HEK293 (cell line): ENCODE measurements at regions not wholly inside any gene's neighbourhood (a gene's known extent, or its start where the extent isn't known, plus 50 kb on each side); places are given as distances from the start of the nearest gene placed in this dataset.
"Not testable (repeated sequence)": the region's sequence is repeated elsewhere in the genome, so short reads cannot be mapped to it uniquely, and the experiment has no call there.

ENCODE experiments used
- CTCF ChIA-PET: fragments of 350-600 bp; formaldehyde crosslinking; extraction: SDS; loops from one replicate; lab custom pipeline; 2021; ENCODE audit warnings: antibody characterized with exemption; lab: Yijun Ruan, JAX
- POLR2A ChIA-PET: fragments of 300-600 bp; formaldehyde crosslinking; extraction: SDS; loops from one replicate; lab custom pipeline; 2020; ENCODE audit warnings: antibody characterized with exemption, inconsistent platforms; lab: Yijun Ruan, JAX
- H3K27ac ChIP-seq: fragments of 200-500 bp; sonication (Bioruptor generic); 2 replicates; pipeline ENCODE4 v1.5.1; 2014; ENCODE audit warnings: low read depth, low read length, control low read depth, inconsistent platforms; ENCODE audit errors: extremely low read depth
- H3K36me3 ChIP-seq, 2 experiments: fragments of 200-500 bp in 1 of 2; sonication (Bioruptor generic) in 1 of 2; 1 replicate in 1 of 2; 2 replicates in 1 of 2; pipeline ENCODE4 v1.5.1; 2014 to 2017; ENCODE audit warnings: inconsistent platforms in 2 of 2, low read length in 2 of 2; ENCODE audit not compliant: control insufficient read depth in 2 of 2, insufficient read depth in 1 of 2
- H3K4me1 ChIP-seq: fragments of 200-500 bp; sonication (Bioruptor generic); 2 replicates; pipeline ENCODE4 v1.5.1; 2014; ENCODE audit warnings: mild to moderate bottlenecking, low read length, inconsistent platforms; ENCODE audit not compliant: control insufficient read depth, insufficient read depth
- H3K4me3 ChIP-seq: 2 replicates; pipeline ENCODE4 v1.5.1; 2011; ENCODE audit warnings: low read depth, mild to moderate bottlenecking, control low read depth, low read length, moderate library complexity
- H3K9me3 ChIP-seq: fragments of 200-500 bp; sonication (Bioruptor generic); 2 replicates; pipeline ENCODE4 v1.5.1; 2014; ENCODE audit warnings: low read depth, low read length, inconsistent platforms; ENCODE audit not compliant: control insufficient read depth, insufficient read depth
- BCL11A ChIP-seq: fragments of 450-650 bp; formaldehyde crosslinking; IDR thresholded peaks from 2 replicates; pipeline ENCODE4 v1.5.1; 2016; ENCODE audit warnings: low read depth, missing biosample characterization, missing genetic modification characterization
- HOXC10 ChIP-seq: sonication (generic); formaldehyde crosslinking; IDR thresholded peaks from 2 replicates; pipeline ENCODE4 v1.8.1; 2023; ENCODE audit warnings: mild to moderate bottlenecking, missing genetic modification reagents
- KLF16 ChIP-seq: fragments of 450-650 bp; formaldehyde crosslinking; IDR thresholded peaks from 2 replicates; pipeline ENCODE4 v1.5.1; 2017; ENCODE audit warnings: missing biosample characterization, missing genetic modification characterization
- KLF9 ChIP-seq: fragments of 450-650 bp; formaldehyde crosslinking; IDR thresholded peaks from 2 replicates; pipeline ENCODE4 v1.5.1; 2016; ENCODE audit warnings: missing biosample characterization, missing genetic modification characterization, low read depth
- TCF7L2 ChIP-seq: IDR thresholded peaks from 2 replicates; pipeline ENCODE4 v1.6.1; 2011; ENCODE audit warnings: low read depth, mild to moderate bottlenecking, inconsistent platforms, low read length, moderate library complexity, borderline replicate concordance
- ZBTB26 ChIP-seq: fragments of 450-650 bp; formaldehyde crosslinking; optimal IDR thresholded peaks from 2 replicates; pipeline ENCODE3; 2016; ENCODE audit warnings: missing biosample characterization, mild to moderate bottlenecking, missing genetic modification characterization
- ZNF184 ChIP-seq: fragments of 450-650 bp; IDR thresholded peaks from 2 replicates; pipeline ENCODE4 v1.5.1; 2018; ENCODE audit warnings: missing biosample characterization, mild to moderate bottlenecking, missing genetic modification characterization
- ZNF341 ChIP-seq: fragments of 450-650 bp; formaldehyde crosslinking; IDR thresholded peaks from 2 replicates; pipeline ENCODE4; 2016; ENCODE audit warnings: low read depth, missing biosample characterization, missing genetic modification characterization
- ZNF426 ChIP-seq: fragments of 450-650 bp; formaldehyde crosslinking; IDR thresholded peaks from 2 replicates; pipeline ENCODE4 v1.5.1; 2017; ENCODE audit warnings: missing biosample characterization, missing genetic modification characterization, mild to moderate bottlenecking, inconsistent platforms, moderate library complexity
- ZNF585B ChIP-seq: fragments of 450-650 bp; formaldehyde crosslinking; IDR thresholded peaks from 2 replicates; pipeline ENCODE4 v1.5.1; 2016; ENCODE audit warnings: missing biosample characterization, missing genetic modification characterization
- ZNF654 ChIP-seq: fragments of 450-650 bp; formaldehyde crosslinking; IDR thresholded peaks from 2 replicates; pipeline ENCODE4 v1.5.1; 2016; ENCODE audit warnings: low read depth, missing biosample characterization, missing genetic modification characterization
- TF ChIP-seq, protein P1 (sequence below): fragments of 450-650 bp; formaldehyde crosslinking; IDR thresholded peaks from 2 replicates; pipeline ENCODE4 v1.5.1; 2016; ENCODE audit warnings: missing biosample characterization, missing genetic modification characterization
- TF ChIP-seq, protein P2 (sequence below): fragments of 450-650 bp; formaldehyde crosslinking; IDR thresholded peaks from 2 replicates; pipeline ENCODE4 v1.5.1; 2016; ENCODE audit warnings: missing biosample characterization, missing genetic modification characterization
- TF ChIP-seq, protein P3 (sequence below): fragments of 450-650 bp; formaldehyde crosslinking; IDR thresholded peaks from 2 replicates; pipeline ENCODE4 v1.5.1; 2016; ENCODE audit warnings: missing biosample characterization, missing genetic modification characterization

- H3K27ac ChIP-seq = no peak overlapping the region
- TF ChIP-seq ZNF341 (tag by site-specific recombination) (peak; percentile 43; the same call in 1 of the 2 replicates), ZBTB26 (tag by site-specific recombination) (no peak)
- TF ChIP-seq, all 188 proteins: peak for 1
- POLR2A ChIA-PET = no interaction called here
- no peaks in the 10 kb centered on the region for H3K9me3 ChIP-seq
- no peaks in the 10 kb centered on the region for H3K36me3 ChIP-seq
- peaks cover 11% of the 10 kb centered on the region for H3K4me1 ChIP-seq
- CTCF ChIA-PET = interaction anchor here (0.6 to 2.0 kb wide), 7 partner anchors 17 to 538 kb away, joined by 3 to 10 read pairs (median 3); no protein-coding TSS in a partner anchor
- no peak overlapping the region for H3K4me3 ChIP-seq
These were observed 333.6 kb downstream of the ARRDC4 start for GRCh38 chr15:98294126-98294525.

GRCh38 chr15:98295101-98295759 lies 334.7 kb downstream of the ARRDC4 start:
- H3K4me3 ChIP-seq, H3K36me3 ChIP-seq, POLR2A ChIA-PET, H3K9me3 ChIP-seq, H3K27ac ChIP-seq: not testable (repeated sequence)
- CTCF ChIA-PET = interaction anchor here (0.6 to 2.5 kb wide), 13 partner anchors 16 to 1049 kb away, joined by 3 to 14 read pairs (median 5); no protein-coding TSS in a partner anchor
- TF ChIP-seq, protein P1, sequence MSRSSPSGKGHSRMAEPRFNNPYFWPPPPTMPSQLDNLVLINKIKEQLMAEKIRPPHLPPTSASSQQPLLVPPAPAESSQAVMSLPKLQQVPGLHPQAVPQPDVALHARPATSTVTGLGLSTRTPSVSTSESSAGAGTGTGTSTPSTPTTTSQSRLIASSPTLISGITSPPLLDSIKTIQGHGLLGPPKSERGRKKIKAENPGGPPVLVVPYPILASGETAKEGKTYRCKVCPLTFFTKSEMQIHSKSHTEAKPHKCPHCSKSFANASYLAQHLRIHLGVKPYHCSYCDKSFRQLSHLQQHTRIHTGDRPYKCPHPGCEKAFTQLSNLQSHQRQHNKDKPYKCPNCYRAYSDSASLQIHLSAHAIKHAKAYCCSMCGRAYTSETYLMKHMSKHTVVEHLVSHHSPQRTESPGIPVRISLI = peak; percentile 92
- TF ChIP-seq ZNF654 (tag by site-specific recombination) (peak; percentile 77), TCF7L2 (peak; percentile 69; the same call in 1 of the 2 replicates)
- TF ChIP-seq, protein P2, sequence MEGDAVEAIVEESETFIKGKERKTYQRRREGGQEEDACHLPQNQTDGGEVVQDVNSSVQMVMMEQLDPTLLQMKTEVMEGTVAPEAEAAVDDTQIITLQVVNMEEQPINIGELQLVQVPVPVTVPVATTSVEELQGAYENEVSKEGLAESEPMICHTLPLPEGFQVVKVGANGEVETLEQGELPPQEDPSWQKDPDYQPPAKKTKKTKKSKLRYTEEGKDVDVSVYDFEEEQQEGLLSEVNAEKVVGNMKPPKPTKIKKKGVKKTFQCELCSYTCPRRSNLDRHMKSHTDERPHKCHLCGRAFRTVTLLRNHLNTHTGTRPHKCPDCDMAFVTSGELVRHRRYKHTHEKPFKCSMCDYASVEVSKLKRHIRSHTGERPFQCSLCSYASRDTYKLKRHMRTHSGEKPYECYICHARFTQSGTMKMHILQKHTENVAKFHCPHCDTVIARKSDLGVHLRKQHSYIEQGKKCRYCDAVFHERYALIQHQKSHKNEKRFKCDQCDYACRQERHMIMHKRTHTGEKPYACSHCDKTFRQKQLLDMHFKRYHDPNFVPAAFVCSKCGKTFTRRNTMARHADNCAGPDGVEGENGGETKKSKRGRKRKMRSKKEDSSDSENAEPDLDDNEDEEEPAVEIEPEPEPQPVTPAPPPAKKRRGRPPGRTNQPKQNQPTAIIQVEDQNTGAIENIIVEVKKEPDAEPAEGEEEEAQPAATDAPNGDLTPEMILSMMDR (tag by site-specific recombination) = peak; percentile 45; the same call in 1 of the 2 replicates
- TF ChIP-seq, all 188 proteins: peak for 4; not testable (repeated sequence) for 184
- not testable (repeated sequence) for H3K4me1 ChIP-seq

DNA sequence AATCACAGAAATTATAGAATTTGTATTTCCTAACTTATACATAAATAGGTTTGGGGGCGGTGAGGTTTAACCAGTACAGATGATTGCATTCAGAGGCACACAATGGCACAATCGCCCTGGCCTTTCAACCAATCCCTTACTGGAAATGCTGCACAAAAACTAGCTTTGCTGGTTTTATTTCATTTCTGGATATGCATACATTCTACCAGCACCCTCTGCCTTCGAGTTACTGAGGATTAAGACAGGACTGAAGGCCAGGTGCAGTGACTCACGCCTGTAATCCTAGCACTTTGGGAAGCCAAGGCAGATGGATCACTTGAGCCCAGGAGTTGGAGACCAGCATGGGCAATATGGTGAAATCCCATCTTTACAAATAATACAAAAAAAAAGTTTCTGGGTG lies 336.1 kb downstream of the ARRDC4 start:
- POLR2A ChIA-PET = no interaction called here
- CTCF ChIA-PET = interaction anchor here (0.5 to 2.5 kb wide), 9 partner anchors 22 to 393 kb away, joined by 3 to 14 read pairs (median 4); no protein-coding TSS in a partner anchor
- no peak for TF ChIP-seq ZNF585B (tag by site-specific recombination)
- no peak for TF ChIP-seq BCL11A (tag by site-specific recombination)
- TF ChIP-seq ZNF184 (tag by site-specific recombination) = no peak
- TF ChIP-seq ZNF426 (tag by site-specific recombination) = no peak
- no peak for TF ChIP-seq HOXC10 (CRISPR knock-in tag)
- TF ChIP-seq KLF9 (tag by site-specific recombination) = no peak
- TF ChIP-seq, protein P3, sequence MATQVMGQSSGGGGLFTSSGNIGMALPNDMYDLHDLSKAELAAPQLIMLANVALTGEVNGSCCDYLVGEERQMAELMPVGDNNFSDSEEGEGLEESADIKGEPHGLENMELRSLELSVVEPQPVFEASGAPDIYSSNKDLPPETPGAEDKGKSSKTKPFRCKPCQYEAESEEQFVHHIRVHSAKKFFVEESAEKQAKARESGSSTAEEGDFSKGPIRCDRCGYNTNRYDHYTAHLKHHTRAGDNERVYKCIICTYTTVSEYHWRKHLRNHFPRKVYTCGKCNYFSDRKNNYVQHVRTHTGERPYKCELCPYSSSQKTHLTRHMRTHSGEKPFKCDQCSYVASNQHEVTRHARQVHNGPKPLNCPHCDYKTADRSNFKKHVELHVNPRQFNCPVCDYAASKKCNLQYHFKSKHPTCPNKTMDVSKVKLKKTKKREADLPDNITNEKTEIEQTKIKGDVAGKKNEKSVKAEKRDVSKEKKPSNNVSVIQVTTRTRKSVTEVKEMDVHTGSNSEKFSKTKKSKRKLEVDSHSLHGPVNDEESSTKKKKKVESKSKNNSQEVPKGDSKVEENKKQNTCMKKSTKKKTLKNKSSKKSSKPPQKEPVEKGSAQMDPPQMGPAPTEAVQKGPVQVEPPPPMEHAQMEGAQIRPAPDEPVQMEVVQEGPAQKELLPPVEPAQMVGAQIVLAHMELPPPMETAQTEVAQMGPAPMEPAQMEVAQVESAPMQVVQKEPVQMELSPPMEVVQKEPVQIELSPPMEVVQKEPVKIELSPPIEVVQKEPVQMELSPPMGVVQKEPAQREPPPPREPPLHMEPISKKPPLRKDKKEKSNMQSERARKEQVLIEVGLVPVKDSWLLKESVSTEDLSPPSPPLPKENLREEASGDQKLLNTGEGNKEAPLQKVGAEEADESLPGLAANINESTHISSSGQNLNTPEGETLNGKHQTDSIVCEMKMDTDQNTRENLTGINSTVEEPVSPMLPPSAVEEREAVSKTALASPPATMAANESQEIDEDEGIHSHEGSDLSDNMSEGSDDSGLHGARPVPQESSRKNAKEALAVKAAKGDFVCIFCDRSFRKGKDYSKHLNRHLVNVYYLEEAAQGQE (tag by site-specific recombination) = no peak
- no peak for TF ChIP-seq KLF16 (tag by site-specific recombination)
- Histone ChIP-seq H3K4me1 (peaks cover 5% of the 10 kb centered on the region), H3K36me3 (no peaks in the 10 kb centered on the region), H3K27ac (no peak overlapping the region), H3K9me3 (no peaks in the 10 kb centered on the region), H3K4me3 (no peak overlapping the region)
